HFFc6 (cell line): ENCODE measurements at regions not wholly inside any gene's neighbourhood (a gene's known extent, or its start where the extent isn't known, plus 50 kb on each side); places are given as distances from the start of the nearest gene placed in this dataset.

Experiments
- DNase-seq: peaks from one replicate; pipeline ENCODE4 v3.0.0-alpha.2; 2018
- H3K27ac Mint-ChIP-seq: 2 replicates; pipeline ENCODE4 v1.8.0; 2020; ENCODE audit warnings: mild to moderate bottlenecking, mixed read lengths
- H3K27me3 Mint-ChIP-seq: 2 replicates; pipeline ENCODE4 v1.8.0; 2021; ENCODE audit warnings: mild to moderate bottlenecking, moderate library complexity, mixed read lengths; ENCODE audit not compliant: insufficient read depth
- H3K36me3 Mint-ChIP-seq: 2 replicates; pipeline ENCODE4 v1.8.0; 2021; ENCODE audit warnings: low read depth, mixed read lengths
- H3K4me1 Mint-ChIP-seq: 2 replicates; pipeline ENCODE4 v1.8.0; 2020; ENCODE audit warnings: low read depth, mixed read lengths
- H3K4me3 Mint-ChIP-seq: 2 replicates; pipeline ENCODE4 v1.8.0; 2020; ENCODE audit warnings: mild to moderate bottlenecking, moderate library complexity, mixed read lengths
- H3K9me3 Mint-ChIP-seq: 2 replicates; pipeline ENCODE4 v1.8.0; 2020; ENCODE audit warnings: mild to moderate bottlenecking, mixed read lengths
- TF ChIP-seq, protein P1 (sequence below): fragments of 200-600 bp; sonication (generic); IDR thresholded peaks from 2 replicates; pipeline ENCODE4 v1.5.0; 2021; ENCODE audit warnings: antibody characterized with exemption, mild to moderate bottlenecking

DNA sequence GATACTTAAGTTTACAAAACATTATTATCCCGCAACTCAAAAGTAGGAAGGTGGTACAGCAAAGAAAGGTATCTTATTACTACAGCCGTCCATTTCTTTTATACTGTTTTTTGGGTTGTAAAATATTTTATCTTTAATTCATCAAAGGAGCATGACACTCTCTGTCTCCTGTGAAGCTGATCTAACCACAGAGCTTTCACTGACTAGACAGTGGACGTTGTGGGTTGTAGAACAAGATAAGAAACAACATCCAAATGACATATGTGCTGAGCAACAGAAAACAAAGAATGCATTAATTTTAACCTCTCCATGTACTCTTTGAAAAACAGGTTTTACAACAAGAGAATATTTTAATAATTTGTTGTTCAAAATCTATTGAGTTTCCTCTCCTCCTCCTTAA is 195.9 kb upstream of the FBXO33 start:
- no peak for DNase-seq
- Mint-ChIP-seq H3K9me3 (peaks cover 41% of the 10 kb centered on the region), H3K36me3 (no peaks in the 10 kb centered on the region), H3K27me3 (peaks cover 2% of the 10 kb centered on the region; the same call in 1 of the 2 replicates), H3K27ac (no peak overlapping the region), H3K4me1 (no peaks in the 10 kb centered on the region), H3K4me3 (no peak overlapping the region)
- TF ChIP-seq, protein P1, sequence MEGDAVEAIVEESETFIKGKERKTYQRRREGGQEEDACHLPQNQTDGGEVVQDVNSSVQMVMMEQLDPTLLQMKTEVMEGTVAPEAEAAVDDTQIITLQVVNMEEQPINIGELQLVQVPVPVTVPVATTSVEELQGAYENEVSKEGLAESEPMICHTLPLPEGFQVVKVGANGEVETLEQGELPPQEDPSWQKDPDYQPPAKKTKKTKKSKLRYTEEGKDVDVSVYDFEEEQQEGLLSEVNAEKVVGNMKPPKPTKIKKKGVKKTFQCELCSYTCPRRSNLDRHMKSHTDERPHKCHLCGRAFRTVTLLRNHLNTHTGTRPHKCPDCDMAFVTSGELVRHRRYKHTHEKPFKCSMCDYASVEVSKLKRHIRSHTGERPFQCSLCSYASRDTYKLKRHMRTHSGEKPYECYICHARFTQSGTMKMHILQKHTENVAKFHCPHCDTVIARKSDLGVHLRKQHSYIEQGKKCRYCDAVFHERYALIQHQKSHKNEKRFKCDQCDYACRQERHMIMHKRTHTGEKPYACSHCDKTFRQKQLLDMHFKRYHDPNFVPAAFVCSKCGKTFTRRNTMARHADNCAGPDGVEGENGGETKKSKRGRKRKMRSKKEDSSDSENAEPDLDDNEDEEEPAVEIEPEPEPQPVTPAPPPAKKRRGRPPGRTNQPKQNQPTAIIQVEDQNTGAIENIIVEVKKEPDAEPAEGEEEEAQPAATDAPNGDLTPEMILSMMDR: no peak

- Mint-ChIP-seq H3K9me3 (peaks cover 51% of the 10 kb centered on the region), H3K27me3 (peaks cover 2% of the 10 kb centered on the region; the same call in 1 of the 2 replicates)
Observed at GRCh38 chr14:39626589-39627576, 194.7 kb upstream of the FBXO33 start.

GRCh38 chr14:39621678-39622077 is 189.4 kb upstream of the FBXO33 start:
- Mint-ChIP-seq H3K27ac (no peak overlapping the region), H3K9me3 (peaks cover 54% of the 10 kb centered on the region), H3K27me3 (peaks cover 2% of the 10 kb centered on the region; the same call in 1 of the 2 replicates), H3K4me3 (no peak overlapping the region), H3K36me3 (no peaks in the 10 kb centered on the region), H3K4me1 (no peaks in the 10 kb centered on the region)
- TF ChIP-seq, protein P1: no peak
- no peak for DNase-seq

More at GRCh38 chr14:39626589-39627576, 194.7 kb upstream of the FBXO33 start:
- Mint-ChIP-seq H3K36me3 (no peaks in the 10 kb centered on the region), H3K4me3 (no peak overlapping the region), H3K4me1 (no peaks in the 10 kb centered on the region), H3K27ac (no peak overlapping the region)
- DNase-seq: no peak
- TF ChIP-seq, protein P1: no peak

DNA sequence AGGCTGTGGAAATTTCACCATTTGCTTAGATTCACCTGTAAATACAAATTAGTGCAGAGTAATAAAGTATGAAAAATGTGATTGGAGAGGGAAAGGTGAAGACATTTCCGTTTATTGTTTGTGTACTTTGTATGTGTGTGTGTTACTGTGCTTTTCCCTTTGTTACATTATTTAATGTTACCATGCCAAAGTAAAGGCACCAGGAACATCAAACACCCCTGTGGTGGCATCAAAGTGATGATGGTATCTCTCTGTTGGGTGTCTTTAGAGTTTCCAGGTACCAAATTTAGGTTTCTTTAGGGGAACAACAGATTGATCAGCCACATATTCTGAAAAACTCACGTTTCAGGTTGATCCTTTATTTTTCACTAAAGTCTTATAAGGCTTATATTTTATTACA is 189.0 kb upstream of the FBXO33 start:
- DNase-seq: no peak
- no peaks in the 10 kb centered on the region for H3K36me3 Mint-ChIP-seq
- TF ChIP-seq, protein P1: no peak
- H3K27me3 Mint-ChIP-seq: peaks cover 2% of the 10 kb centered on the region; the same call in 1 of the 2 replicates
- peaks cover 50% of the 10 kb centered on the region for H3K9me3 Mint-ChIP-seq
- no peak overlapping the region for H3K4me3 Mint-ChIP-seq
- H3K4me1 Mint-ChIP-seq: no peaks in the 10 kb centered on the region
- no peak overlapping the region for H3K27ac Mint-ChIP-seq

DNA sequence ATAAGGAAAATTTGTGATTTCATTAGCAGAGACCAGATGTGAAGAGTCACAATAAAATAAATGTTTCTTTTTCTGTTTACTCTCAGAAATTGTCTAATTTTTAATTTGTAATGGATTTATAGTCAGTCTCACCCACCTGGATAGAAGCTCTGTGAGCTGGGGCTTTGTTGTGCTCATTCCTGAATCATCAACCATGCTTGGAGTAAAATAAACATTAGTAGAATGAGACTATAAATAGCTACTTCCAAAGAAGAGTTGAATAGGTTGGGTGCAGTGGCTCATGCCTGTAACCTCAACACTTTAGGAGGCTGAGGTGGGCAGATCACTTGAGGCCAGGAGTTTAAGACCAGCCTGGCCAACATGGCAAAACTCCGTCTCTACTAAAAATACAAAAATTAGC is 185.3 kb upstream of the FBXO33 start:
- Mint-ChIP-seq H3K27me3 (no peaks in the 10 kb centered on the region; the same call in 1 of the 2 replicates), H3K27ac (no peak overlapping the region), H3K4me3 (no peak overlapping the region), H3K36me3 (no peaks in the 10 kb centered on the region), H3K9me3 (peaks cover 24% of the 10 kb centered on the region), H3K4me1 (no peaks in the 10 kb centered on the region)
- TF ChIP-seq, protein P1: no peak
- no peak for DNase-seq
